ENCODE measurements at regions not wholly inside any gene's neighbourhood (a gene's known extent, or its start where the extent isn't known, plus 50 kb on each side); places are given as distances from the start of the nearest gene placed in this dataset.
"Not testable (repeated sequence)": the region's sequence is repeated elsewhere in the genome, so short reads cannot be mapped to it uniquely, and the experiment has no call there.

GRCh38 chr4:53939892-53940291, 124.5 kb downstream of the CHIC2 start:
- not testable (repeated sequence) for DNase-seq; ATAC-seq (ENCODE audit: low read depth in 2 of 2); H3K4me1 Mint-ChIP-seq; H3K4me1 ChIP-seq (ENCODE audit: control insufficient read depth, insufficient read depth, low read length, poor library complexity, severe bottlenecking); H3K9me3 ChIP-seq (ENCODE audit: control insufficient read depth in 2 of 2, low read length in 2 of 2); H3K4me3 Mint-ChIP-seq; H3K27me3 ChIP-seq (ENCODE audit: control insufficient read depth, insufficient read depth, low read length); H3K27me3 Mint-ChIP-seq; H3K4me3 ChIP-seq (ENCODE audit: low read depth, low read length); H3K27ac ChIP-seq (ENCODE audit: insufficient read depth, low read length, poor library complexity, severe bottlenecking); H3K36me3 ChIP-seq (ENCODE audit: control insufficient read depth, insufficient read depth, low read length)
- Mint-ChIP-seq H3K27ac (peak overlapping the region in 1 of 3 donors; percentile 48), H3K9me3 (peaks cover 0 to 14% (median 3%) of the 10 kb centered on the region in 7 donors), H3K36me3 (peaks cover 12% of the 10 kb centered on the region)

- ATAC-seq (ENCODE audit: low read depth in 2 of 2) (no peak), DNase-seq (no peak)
- Histone ChIP-seq H3K4me3 (ENCODE audit: low read depth, low read length) (no peak overlapping the region), H3K36me3 (ENCODE audit: control insufficient read depth, insufficient read depth, low read length) (no peaks in the 10 kb centered on the region), H3K4me1 (ENCODE audit: control insufficient read depth, insufficient read depth, low read length, poor library complexity, severe bottlenecking) (no peaks in the 10 kb centered on the region), H3K27ac (ENCODE audit: insufficient read depth, low read length, poor library complexity, severe bottlenecking) (no peak overlapping the region), H3K9me3 (ENCODE audit: control insufficient read depth in 2 of 2, low read length in 2 of 2) (no peaks in the 10 kb centered on the region), H3K27me3 (ENCODE audit: control insufficient read depth, insufficient read depth, low read length) (no peaks in the 10 kb centered on the region)
- Mint-ChIP-seq H3K27me3 (peaks cover 5% of the 10 kb centered on the region), H3K4me1 (no peaks in the 10 kb centered on the region), H3K9me3 (peaks cover 0 to 14% (median 3%) of the 10 kb centered on the region in 7 donors), H3K36me3 (peaks cover 12% of the 10 kb centered on the region), H3K4me3 (no peak overlapping the region), H3K27ac (no peak overlapping the region)
These were observed 126.5 kb downstream of the CHIC2 start for GRCh38 chr4:53937918-53938317.

- Mint-ChIP-seq H3K9me3 (peaks cover 0 to 14% (median 3%) of the 10 kb centered on the region in 7 donors), H3K4me1 (no peaks in the 10 kb centered on the region), H3K36me3 (peaks cover 12% of the 10 kb centered on the region), H3K27ac (no peak overlapping the region), H3K4me3 (no peak overlapping the region), H3K27me3 (peaks cover 8% of the 10 kb centered on the region)
- ATAC-seq (ENCODE audit: low read depth in 2 of 2) (no peak), DNase-seq (no peak)
- no peak overlapping the region for H3K27ac ChIP-seq (ENCODE audit: insufficient read depth, low read length, poor library complexity, severe bottlenecking)
- no peaks in the 10 kb centered on the region for H3K27me3 ChIP-seq (ENCODE audit: control insufficient read depth, insufficient read depth, low read length)
- H3K4me1 ChIP-seq (ENCODE audit: control insufficient read depth, insufficient read depth, low read length, poor library complexity, severe bottlenecking): no peaks in the 10 kb centered on the region
- H3K36me3 ChIP-seq (ENCODE audit: control insufficient read depth, insufficient read depth, low read length): no peaks in the 10 kb centered on the region
- no peak overlapping the region for H3K4me3 ChIP-seq (ENCODE audit: low read depth, low read length)
- H3K9me3 ChIP-seq (ENCODE audit: control insufficient read depth in 2 of 2, low read length in 2 of 2): no peaks in the 10 kb centered on the region
These were observed 127.1 kb downstream of the CHIC2 start for GRCh38 chr4:53937327-53937726.

GRCh38 chr4:53935780-53936179, 128.6 kb downstream of the CHIC2 start:
- Mint-ChIP-seq H3K27ac (no peak overlapping the region), H3K9me3 (peaks cover 0 to 13% (median 3%) of the 10 kb centered on the region in 7 donors), H3K27me3 (peaks cover 12% of the 10 kb centered on the region), H3K4me3 (no peak overlapping the region), H3K36me3 (peaks cover 12% of the 10 kb centered on the region), H3K4me1 (no peaks in the 10 kb centered on the region)
- no peaks in the 10 kb centered on the region for H3K4me1 ChIP-seq (ENCODE audit: control insufficient read depth, insufficient read depth, low read length, poor library complexity, severe bottlenecking)
- H3K9me3 ChIP-seq (ENCODE audit: control insufficient read depth in 2 of 2, low read length in 2 of 2): no peaks in the 10 kb centered on the region
- DNase-seq (no peak), ATAC-seq (ENCODE audit: low read depth in 2 of 2) (no peak)
- H3K36me3 ChIP-seq (ENCODE audit: control insufficient read depth, insufficient read depth, low read length): no peaks in the 10 kb centered on the region
- no peak overlapping the region for H3K27ac ChIP-seq (ENCODE audit: insufficient read depth, low read length, poor library complexity, severe bottlenecking)
- H3K4me3 ChIP-seq (ENCODE audit: low read depth, low read length): no peak overlapping the region
- no peaks in the 10 kb centered on the region for H3K27me3 ChIP-seq (ENCODE audit: control insufficient read depth, insufficient read depth, low read length)

- Histone ChIP-seq H3K27ac (ENCODE audit: insufficient read depth, low read length, poor library complexity, severe bottlenecking) (no peak overlapping the region), H3K9me3 (ENCODE audit: control insufficient read depth in 2 of 2, low read length in 2 of 2) (no peaks in the 10 kb centered on the region), H3K4me1 (ENCODE audit: control insufficient read depth, insufficient read depth, low read length, poor library complexity, severe bottlenecking) (no peaks in the 10 kb centered on the region), H3K4me3 (ENCODE audit: low read depth, low read length) (no peak overlapping the region), H3K36me3 (ENCODE audit: control insufficient read depth, insufficient read depth, low read length) (no peaks in the 10 kb centered on the region), H3K27me3 (ENCODE audit: control insufficient read depth, insufficient read depth, low read length) (no peaks in the 10 kb centered on the region)
- H3K4me1 Mint-ChIP-seq: no peaks in the 10 kb centered on the region
- H3K9me3 Mint-ChIP-seq: peaks cover 0 to 1% (median 0%) of the 10 kb centered on the region in 7 donors
- DNase-seq: no peak
- H3K27me3 Mint-ChIP-seq: peaks cover 12% of the 10 kb centered on the region
- no peak overlapping the region for H3K4me3 Mint-ChIP-seq
- ATAC-seq (ENCODE audit: low read depth in 2 of 2): no peak
- peaks cover 5% of the 10 kb centered on the region for H3K36me3 Mint-ChIP-seq
- H3K27ac Mint-ChIP-seq: no peak overlapping the region
These were observed 131.4 kb downstream of the CHIC2 start for GRCh38 chr4:53932796-53933610.

- peaks cover 0 to 1% (median 0%) of the 10 kb centered on the region in 7 donors for H3K9me3 Mint-ChIP-seq
- no peaks in the 10 kb centered on the region for H3K4me1 Mint-ChIP-seq
- no peak overlapping the region for H3K27ac Mint-ChIP-seq
- no peak for ATAC-seq (ENCODE audit: low read depth in 2 of 2)
- H3K4me3 Mint-ChIP-seq: no peak overlapping the region
- Histone ChIP-seq H3K27ac (ENCODE audit: insufficient read depth, low read length, poor library complexity, severe bottlenecking) (no peak overlapping the region), H3K4me1 (ENCODE audit: control insufficient read depth, insufficient read depth, low read length, poor library complexity, severe bottlenecking) (no peaks in the 10 kb centered on the region), H3K9me3 (ENCODE audit: control insufficient read depth in 2 of 2, low read length in 2 of 2) (no peaks in the 10 kb centered on the region), H3K4me3 (ENCODE audit: low read depth, low read length) (no peak overlapping the region), H3K27me3 (ENCODE audit: control insufficient read depth, insufficient read depth, low read length) (no peaks in the 10 kb centered on the region), H3K36me3 (ENCODE audit: control insufficient read depth, insufficient read depth, low read length) (no peaks in the 10 kb centered on the region)
- H3K27me3 Mint-ChIP-seq: peaks cover 12% of the 10 kb centered on the region
- no peak for DNase-seq
- peaks cover 5% of the 10 kb centered on the region for H3K36me3 Mint-ChIP-seq
These were observed 132.9 kb downstream of the CHIC2 start for GRCh38 chr4:53931461-53931961.

GRCh38 chr4:53929955-53930798, 134.2 kb downstream of the CHIC2 start:
- ATAC-seq (ENCODE audit: low read depth in 2 of 2) (peak in 1 of 2 donors; percentile 53), DNase-seq (peak; percentile 16 to 65 (median 48))
- Mint-ChIP-seq H3K9me3 (no peaks in the 10 kb centered on the region), H3K36me3 (peaks cover 1% of the 10 kb centered on the region), H3K27ac (no peak overlapping the region), H3K27me3 (peaks cover 12% of the 10 kb centered on the region), H3K4me3 (no peak overlapping the region), H3K4me1 (no peaks in the 10 kb centered on the region)
- no peak overlapping the region for H3K4me3 ChIP-seq (ENCODE audit: low read depth, low read length)
- no peaks in the 10 kb centered on the region for H3K9me3 ChIP-seq (ENCODE audit: control insufficient read depth in 2 of 2, low read length in 2 of 2)
- H3K36me3 ChIP-seq (ENCODE audit: control insufficient read depth, insufficient read depth, low read length): no peaks in the 10 kb centered on the region
- H3K4me1 ChIP-seq (ENCODE audit: control insufficient read depth, insufficient read depth, low read length, poor library complexity, severe bottlenecking): no peaks in the 10 kb centered on the region
- H3K27me3 ChIP-seq (ENCODE audit: control insufficient read depth, insufficient read depth, low read length): no peaks in the 10 kb centered on the region
- no peak overlapping the region for H3K27ac ChIP-seq (ENCODE audit: insufficient read depth, low read length, poor library complexity, severe bottlenecking)

Measured in CD4-positive, CD25-positive, alpha-beta regulatory T cell (primary cell).